ENCODE measurements at regions not wholly inside any gene's neighbourhood (a gene's known extent, or its start where the extent isn't known, plus 50 kb on each side); places are given as distances from the start of the nearest gene placed in this dataset.

- TF ChIP-seq CTCF (IDR thresholded peaks at IDR 0.05): no peak
- no peak for TF ChIP-seq POLR2A (IDR thresholded peaks at IDR 0.05)
These were observed 101.8 kb upstream of the NAP1L1 start for GRCh38 chr12:76186131-76186906.

Measured in lower leg skin (tissue), 3 donors.